ENCODE measurements at regions not wholly inside any gene's neighbourhood (a gene's known extent, or its start where the extent isn't known, plus 50 kb on each side); places are given as distances from the start of the nearest gene placed in this dataset.

DNA sequence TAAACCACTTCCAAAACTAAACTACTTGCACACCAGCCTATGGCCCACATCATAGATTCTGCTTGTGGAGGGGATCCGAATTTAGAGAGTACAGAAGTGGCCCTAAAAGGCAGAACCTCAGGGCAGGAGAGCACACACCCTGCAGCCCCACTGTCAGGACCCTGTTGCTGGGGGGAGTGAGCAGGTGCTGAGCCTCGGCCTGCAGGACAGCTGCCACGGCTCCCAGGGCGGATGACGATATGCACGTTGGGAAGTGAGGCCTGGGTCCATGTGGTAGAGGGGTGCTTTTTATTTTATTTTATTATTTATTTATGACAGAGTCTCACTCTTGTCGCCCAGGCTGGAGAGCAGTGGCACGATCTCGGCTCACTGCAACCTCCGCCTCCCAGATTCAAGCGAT, 73.5 kb downstream of the TNFAIP2 start:
- no peak overlapping the region for H3K4me3 ChIP-seq (ENCODE audit: low read length)
- no peak overlapping the region for H3K9ac ChIP-seq (ENCODE audit: low read length)
- ATAC-seq (no peak), DNase-seq (no peak)
- no peaks in the 10 kb centered on the region for H3F3A ChIP-seq (ENCODE audit: low read length, unreplicated experiment)
- CTCF ChIA-PET: interaction anchor here (0.6 kb wide), 1 partner anchor 51 kb away, joined by 3 read pairs; no protein-coding TSS in a partner anchor
- H2AFZ ChIP-seq (ENCODE audit: low read length): no peak overlapping the region
- no peaks in the 10 kb centered on the region for H4K20me1 ChIP-seq (ENCODE audit: low read length)
- H3K4me1 ChIP-seq (ENCODE audit: insufficient read depth, low read length): peaks cover 10% of the 10 kb centered on the region; the same call in 1 of the 2 replicates
- no peak overlapping the region for H3K4me2 ChIP-seq (ENCODE audit: low read length)
- H3K27me3 ChIP-seq (ENCODE audit: low read length): no peaks in the 10 kb centered on the region
- intact Hi-C loops (cut with micrococcal nuclease): no loop called here
- H3K27ac ChIP-seq (ENCODE audit: low read length): no peak overlapping the region
- no TSS peak for BruUV-seq (replicated peaks)
- TF ChIP-seq EZH2phosphoT487 (IDR thresholded peaks at IDR 0.05; ENCODE audit: borderline replicate concordance, low read length) (no peak), EZH2 (IDR thresholded peaks at IDR 0.05; ENCODE audit: low read length, unreplicated experiment) (no peak), CTCF (conservative IDR thresholded peaks at IDR 0.05; ENCODE audit: low read depth, low read length) (no peak)
- POLR2A ChIA-PET (ENCODE audit: unreplicated experiment): no interaction called here
- H3K9me3 ChIP-seq (ENCODE audit: low read length): no peaks in the 10 kb centered on the region
- no peaks in the 10 kb centered on the region for H3K79me2 ChIP-seq (ENCODE audit: low read length)
- H3K36me3 ChIP-seq (ENCODE audit: low read depth, low read length): no peaks in the 10 kb centered on the region
- H3K9me2 ChIP-seq (replicated peaks; ENCODE audit: low read length): no peaks in the 10 kb centered on the region

DNA sequence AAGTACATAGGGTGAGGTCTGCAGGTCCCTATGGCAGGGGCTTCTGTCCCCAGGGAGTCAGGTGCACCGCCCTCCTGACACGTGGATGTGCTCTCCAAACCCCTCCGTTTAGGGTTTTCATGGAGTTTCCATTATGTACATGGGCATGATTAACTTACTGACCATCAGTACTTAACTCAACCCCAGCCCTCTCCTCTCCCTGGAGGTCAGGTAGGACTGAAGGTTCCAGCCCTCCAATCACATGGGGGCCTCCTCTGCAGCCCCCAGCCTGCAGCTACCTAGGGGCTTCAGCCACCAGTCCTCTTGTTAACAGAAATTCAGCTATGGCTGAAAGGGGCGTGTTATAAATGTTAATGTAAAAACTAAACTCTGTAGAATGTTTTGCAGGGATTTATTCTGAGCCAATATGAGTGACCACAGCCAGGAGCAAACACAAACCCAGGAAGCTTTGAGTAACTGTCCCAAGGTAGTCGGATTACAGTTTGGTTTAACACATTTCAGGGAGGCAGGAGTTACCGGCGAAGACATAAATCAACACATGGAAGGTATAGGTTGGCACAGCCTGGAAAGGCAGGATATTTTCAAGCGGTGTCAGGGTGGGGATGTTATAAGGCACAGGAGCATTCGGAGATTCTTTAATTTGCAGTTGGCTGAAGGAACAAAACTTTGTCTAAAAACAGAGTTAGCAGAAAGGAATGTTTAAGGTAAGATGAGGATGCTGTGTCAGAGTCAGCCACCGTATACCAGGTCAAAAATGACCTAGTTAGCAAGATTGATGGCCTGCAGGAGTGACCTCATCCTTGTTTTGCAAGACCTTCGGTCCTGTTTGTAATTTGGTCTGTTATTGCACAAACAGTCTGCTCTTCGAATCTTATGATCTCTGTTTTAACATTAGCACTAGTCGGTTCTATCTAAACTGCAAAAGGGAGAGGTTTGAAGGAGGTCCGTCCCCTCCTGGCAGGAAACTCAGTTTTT, 75.2 kb downstream of the TNFAIP2 start:
- BruUV-seq (replicated peaks): no TSS peak
- Histone ChIP-seq H3K27ac (ENCODE audit: low read length) (no peak overlapping the region), H3K36me3 (ENCODE audit: low read depth, low read length) (no peaks in the 10 kb centered on the region), H2AFZ (ENCODE audit: low read length) (no peak overlapping the region), H3K9ac (ENCODE audit: low read length) (no peak overlapping the region), H3K27me3 (ENCODE audit: low read length) (no peaks in the 10 kb centered on the region), H4K20me1 (ENCODE audit: low read length) (no peaks in the 10 kb centered on the region), H3K79me2 (ENCODE audit: low read length) (no peaks in the 10 kb centered on the region), H3K4me3 (ENCODE audit: low read length) (no peak overlapping the region), H3K4me2 (ENCODE audit: low read length) (no peak overlapping the region), H3F3A (ENCODE audit: low read length, unreplicated experiment) (no peaks in the 10 kb centered on the region), H3K9me3 (ENCODE audit: low read length) (0 out of 2 replicates have a peak, but pooled peaks cover under 1% of the 10 kb centered on the region), H3K4me1 (ENCODE audit: insufficient read depth, low read length) (peaks cover 10% of the 10 kb centered on the region; the same call in 1 of the 2 replicates), H3K9me2 (replicated peaks; ENCODE audit: low read length) (no peaks in the 10 kb centered on the region)
- DNase-seq (peak; percentile 31), ATAC-seq (no peak; the same call in 1 of the 2 replicates)
- TF ChIP-seq CTCF (conservative IDR thresholded peaks at IDR 0.05; ENCODE audit: low read depth, low read length) (no peak), EZH2phosphoT487 (IDR thresholded peaks at IDR 0.05; ENCODE audit: borderline replicate concordance, low read length) (no peak), EZH2 (IDR thresholded peaks at IDR 0.05; ENCODE audit: low read length, unreplicated experiment) (no peak)
- intact Hi-C loops (cut with micrococcal nuclease): no loop called here
- ChIA-PET POLR2A (ENCODE audit: unreplicated experiment) (no interaction called here), CTCF (no interaction called here)

GRCh38 chr14:103199124-103199523, 75.9 kb downstream of the TNFAIP2 start:
- ATAC-seq (no peak), DNase-seq (no peak)
- POLR2A ChIA-PET (ENCODE audit: unreplicated experiment): no interaction called here
- no TSS peak for BruUV-seq (replicated peaks)
- H3K27me3 ChIP-seq (ENCODE audit: low read length): no peaks in the 10 kb centered on the region
- H3K36me3 ChIP-seq (ENCODE audit: low read depth, low read length): no peaks in the 10 kb centered on the region
- H3K4me3 ChIP-seq (ENCODE audit: low read length): no peak overlapping the region
- no peaks in the 10 kb centered on the region for H3K79me2 ChIP-seq (ENCODE audit: low read length)
- no peak overlapping the region for H3K4me2 ChIP-seq (ENCODE audit: low read length)
- no peaks in the 10 kb centered on the region for H4K20me1 ChIP-seq (ENCODE audit: low read length)
- H3F3A ChIP-seq (ENCODE audit: low read length, unreplicated experiment): no peaks in the 10 kb centered on the region
- H2AFZ ChIP-seq (ENCODE audit: low read length): no peak overlapping the region
- TF ChIP-seq CTCF (conservative IDR thresholded peaks at IDR 0.05; ENCODE audit: low read depth, low read length) (no peak), EZH2phosphoT487 (IDR thresholded peaks at IDR 0.05; ENCODE audit: borderline replicate concordance, low read length) (no peak), EZH2 (IDR thresholded peaks at IDR 0.05; ENCODE audit: low read length, unreplicated experiment) (no peak)
- intact Hi-C loops (cut with micrococcal nuclease): no loop called here
- no peak overlapping the region for H3K9ac ChIP-seq (ENCODE audit: low read length)
- H3K9me3 ChIP-seq (ENCODE audit: low read length): peaks cover 8% of the 10 kb centered on the region; the same call in 1 of the 2 replicates
- CTCF ChIA-PET: no interaction called here
- H3K4me1 ChIP-seq (ENCODE audit: insufficient read depth, low read length): peaks cover 10% of the 10 kb centered on the region; the same call in 1 of the 2 replicates
- no peak overlapping the region for H3K27ac ChIP-seq (ENCODE audit: low read length)
- H3K9me2 ChIP-seq (replicated peaks; ENCODE audit: low read length): no peaks in the 10 kb centered on the region

Data from PC-3 (cell line).